Panc1 (cell line): ENCODE measurements at regions not wholly inside any gene's neighbourhood (a gene's known extent, or its start where the extent isn't known, plus 50 kb on each side); places are given as distances from the start of the nearest gene placed in this dataset.

Experiments used
- CTCF ChIP-seq: fragments of 450-650 bp; IDR thresholded peaks from 2 replicates; pipeline ENCODE4 v1.5.1; 2017; ENCODE audit warnings: mild to moderate bottlenecking
- POLR2AphosphoS5 ChIP-seq: IDR thresholded peaks from 2 replicates; pipeline ENCODE4 v1.6.1; 2012; ENCODE audit warnings: mild to moderate bottlenecking, low read depth, low read length, moderate library complexity
- REST ChIP-seq, 2 experiments: IDR thresholded peaks; 2 replicates each; pipeline ENCODE4 v1.6.1; 2011 to 2012; ENCODE audit warnings: low read depth in 2 of 2, control low read depth in 1 of 2, low read length in 1 of 2, mild to moderate bottlenecking in 1 of 2, moderate library complexity in 1 of 2; ENCODE audit not compliant: insufficient read depth in 1 of 2
- SIN3A ChIP-seq: IDR thresholded peaks from 2 replicates; pipeline ENCODE4 v1.6.1; 2012; ENCODE audit warnings: low read depth, mild to moderate bottlenecking, low read length, moderate library complexity, borderline replicate concordance; ENCODE audit not compliant: insufficient read depth
- TCF7L2 ChIP-seq: IDR thresholded peaks from 2 replicates; pipeline ENCODE4 v1.6.1; 2011; ENCODE audit warnings: mild to moderate bottlenecking, low read depth, low read length, inconsistent platforms

- TF ChIP-seq CTCF = no peak
- no peak for TF ChIP-seq REST (IDR thresholded peaks at IDR 0.05; ENCODE audit: insufficient read depth in 1 of 2, low read depth in 2 of 2, low read length in 1 of 2)
- TF ChIP-seq POLR2AphosphoS5 = no peak
- TF ChIP-seq SIN3A = no peak
- TF ChIP-seq TCF7L2 = no peak
Measured at GRCh38 chr10:29897999-29898716, 161.2 kb downstream of the JCAD start.
